ENCODE measurements at regions not wholly inside any gene's neighbourhood (a gene's known extent, or its start where the extent isn't known, plus 50 kb on each side); places are given as distances from the start of the nearest gene placed in this dataset.

DNA sequence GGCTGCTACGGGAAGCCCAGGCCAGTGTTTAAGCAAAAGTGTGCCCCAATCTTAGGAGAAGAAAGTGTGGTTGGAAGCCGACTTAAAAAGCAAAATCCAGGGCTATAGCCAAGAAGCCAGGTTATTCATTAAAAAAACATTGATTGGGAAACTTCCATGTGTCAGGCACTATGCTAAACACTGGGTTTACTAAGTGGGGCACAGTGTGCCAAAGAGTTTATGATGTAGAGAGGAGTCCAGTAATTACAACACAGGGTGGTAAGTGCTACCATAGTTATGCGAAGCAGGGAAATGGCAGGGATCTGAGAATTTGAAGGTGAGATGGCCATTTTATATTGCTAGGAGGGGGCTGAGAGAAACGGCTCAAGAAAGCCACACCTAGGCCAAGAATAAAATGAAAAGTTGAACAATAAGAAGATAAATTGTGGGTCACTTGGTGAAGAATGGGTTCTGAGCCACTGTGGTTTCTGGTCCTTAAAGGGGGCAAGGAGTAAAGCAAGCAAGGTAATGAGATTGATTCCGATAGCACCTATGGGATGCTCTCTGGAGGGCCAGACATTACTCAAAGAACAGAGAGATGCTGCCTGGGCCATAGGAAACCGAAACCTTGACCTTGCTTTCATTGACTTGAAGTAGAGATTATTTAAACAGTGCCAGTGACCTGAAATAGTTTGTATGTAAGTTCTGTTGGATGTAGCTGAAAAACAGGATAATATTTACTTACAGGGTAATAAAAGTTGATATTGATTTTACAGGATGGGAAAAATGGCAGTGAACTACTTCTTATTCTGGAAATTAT, 177.8 kb downstream of the GIPC2 start:
- TF ChIP-seq, protein P1, sequence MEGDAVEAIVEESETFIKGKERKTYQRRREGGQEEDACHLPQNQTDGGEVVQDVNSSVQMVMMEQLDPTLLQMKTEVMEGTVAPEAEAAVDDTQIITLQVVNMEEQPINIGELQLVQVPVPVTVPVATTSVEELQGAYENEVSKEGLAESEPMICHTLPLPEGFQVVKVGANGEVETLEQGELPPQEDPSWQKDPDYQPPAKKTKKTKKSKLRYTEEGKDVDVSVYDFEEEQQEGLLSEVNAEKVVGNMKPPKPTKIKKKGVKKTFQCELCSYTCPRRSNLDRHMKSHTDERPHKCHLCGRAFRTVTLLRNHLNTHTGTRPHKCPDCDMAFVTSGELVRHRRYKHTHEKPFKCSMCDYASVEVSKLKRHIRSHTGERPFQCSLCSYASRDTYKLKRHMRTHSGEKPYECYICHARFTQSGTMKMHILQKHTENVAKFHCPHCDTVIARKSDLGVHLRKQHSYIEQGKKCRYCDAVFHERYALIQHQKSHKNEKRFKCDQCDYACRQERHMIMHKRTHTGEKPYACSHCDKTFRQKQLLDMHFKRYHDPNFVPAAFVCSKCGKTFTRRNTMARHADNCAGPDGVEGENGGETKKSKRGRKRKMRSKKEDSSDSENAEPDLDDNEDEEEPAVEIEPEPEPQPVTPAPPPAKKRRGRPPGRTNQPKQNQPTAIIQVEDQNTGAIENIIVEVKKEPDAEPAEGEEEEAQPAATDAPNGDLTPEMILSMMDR (IDR thresholded peaks at IDR 0.05): no peak
- no peak for TF ChIP-seq POLR2A (IDR thresholded peaks at IDR 0.05)

Data from testis (tissue), 2 donors.